ENCODE measurements at regions not wholly inside any gene's neighbourhood (a gene's known extent, or its start where the extent isn't known, plus 50 kb on each side); places are given as distances from the start of the nearest gene placed in this dataset.

DNA sequence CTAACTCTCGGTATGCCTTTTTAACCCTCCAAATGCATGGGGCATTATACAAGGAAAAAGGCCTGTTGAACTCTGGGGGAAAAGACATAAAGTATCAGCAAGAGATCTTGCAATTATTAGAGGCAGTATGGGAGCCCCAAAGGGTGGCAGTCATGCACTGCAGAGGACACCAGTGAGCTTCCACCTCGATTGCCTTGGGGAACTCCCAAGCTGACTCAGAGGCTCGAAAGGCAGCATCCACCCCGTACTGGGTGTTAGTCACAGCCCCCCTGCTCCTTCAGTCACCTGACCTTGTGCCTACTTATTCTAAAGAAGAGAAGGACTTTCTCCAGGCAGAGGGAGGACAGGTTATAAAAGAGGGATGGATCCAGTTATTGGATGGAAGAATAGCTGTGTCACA, 781.4 kb upstream of the TMEM132C start:
- CTCF ChIA-PET (ENCODE audit: partially characterized antibody): interaction anchor here (0.6 to 1.7 kb wide), 6 partner anchors 9 to 192 kb away, joined by 3 to 8 read pairs (median 3); no protein-coding TSS in a partner anchor
- peak in 1 of 2 experiments; percentile 10 for DNase-seq (ENCODE audit: low read depth in 1 of 2, low spot score in 2 of 2)

More for the DNA sequence above, 781.4 kb upstream of the TMEM132C start:
- no peak overlapping the region for H3K56ac ChIP-seq (replicated peaks; ENCODE audit: insufficient read length, low read depth, low read length)
- POLR2A ChIA-PET (ENCODE audit: partially characterized antibody): no interaction called here
- H3K27me3 ChIP-seq (replicated peaks in 1 of 4; ENCODE audit: control insufficient read depth in 3 of 4, extremely low read depth in 1 of 4, insufficient read depth in 3 of 4, low read length in 3 of 4): no peaks in the 10 kb centered on the region
- no peak overlapping the region for H3K9ac ChIP-seq (replicated peaks in 1 of 4; ENCODE audit: extremely low read depth in 1 of 4, low read depth in 3 of 4, low read length in 3 of 4)
- no peak overlapping the region for H3K18ac ChIP-seq (ENCODE audit: extremely low read depth, low read length)
- no peak overlapping the region for H3K23ac ChIP-seq (ENCODE audit: insufficient read length)
- no peak overlapping the region for H3K27ac ChIP-seq (ENCODE audit: low read depth, low read length)
- no peaks in the 10 kb centered on the region; a peak in 1 of 8 replicates for H3K36me3 ChIP-seq (ENCODE audit: control insufficient read depth in 2 of 4, insufficient read depth in 4 of 4, low read length in 3 of 4)
- TF ChIP-seq EGR1 (IDR thresholded peaks at IDR 0.05; ENCODE audit: borderline replicate concordance, low read depth, low read length) (no peak), RFX5 (IDR thresholded peaks at IDR 0.05; ENCODE audit: borderline replicate concordance, low read depth, low read length) (no peak), RAD21 (IDR thresholded peaks at IDR 0.05 in 1 of 2, conservative IDR thresholded peaks at IDR 0.05 in 1 of 2; ENCODE audit: low read depth in 2 of 2, low read length in 2 of 2) (peak; percentile 33 to 38; a peak in 3 of 4 replicates), SRF (IDR thresholded peaks at IDR 0.05; ENCODE audit: low read depth, low read length) (no peak), BCL11A (IDR thresholded peaks at IDR 0.05; ENCODE audit: low read depth in 2 of 2, low read length in 2 of 2) (no peak)
- no peaks in the 10 kb centered on the region for H4K20me1 ChIP-seq (replicated peaks in 1 of 2; ENCODE audit: control insufficient read depth in 1 of 2, insufficient read depth in 2 of 2, low read length in 2 of 2)
- H3K14ac ChIP-seq (ENCODE audit: insufficient read length): no peak overlapping the region
- H3K4me1 ChIP-seq (replicated peaks in 1 of 4; ENCODE audit: control insufficient read depth in 3 of 4, insufficient read depth in 4 of 4, low read length in 3 of 4): no peaks in the 10 kb centered on the region
- H4K91ac ChIP-seq (replicated peaks; ENCODE audit: insufficient read length, low read length): no peak overlapping the region
- no peak overlapping the region for H2BK120ac ChIP-seq (replicated peaks; ENCODE audit: low read depth, low read length)
- H4K5ac ChIP-seq (ENCODE audit: insufficient read length, low read depth, low read length): no peak overlapping the region
- H3K23me2 ChIP-seq (ENCODE audit: low read depth, low read length): no peaks in the 10 kb centered on the region
- no peak overlapping the region for H4K8ac ChIP-seq (ENCODE audit: extremely low read depth, insufficient read depth, low read length)
- H3K4me3 ChIP-seq (ENCODE audit: extremely low read depth in 1 of 4, insufficient read depth in 2 of 4, low read depth in 3 of 4, low read length in 4 of 4): no peak overlapping the region
- peaks cover 0 to 2% of the 10 kb centered on the region in 2 experiments; a peak in 1 of 4 replicates for H3K9me3 ChIP-seq (ENCODE audit: insufficient read depth in 2 of 2, low read depth in 1 of 2, low read length in 1 of 2)
- H3K79me1 ChIP-seq (ENCODE audit: low read depth, low read length): no peaks in the 10 kb centered on the region
- H3K4ac ChIP-seq (replicated peaks; ENCODE audit: insufficient read length, low read depth, low read length): no peak overlapping the region
- no peak overlapping the region for H3K4me2 ChIP-seq (ENCODE audit: insufficient read depth in 1 of 2, low read depth in 2 of 2, low read length in 2 of 2)
- WGBS, 2 experiments (ENCODE audit: extremely low coverage in 1 of 2, insufficient coverage in 1 of 2, insufficient read length in 1 of 2, insufficient replicate concordance in 2 of 2, low coverage in 1 of 2, low lambda C conversion rate in 2 of 2, missing lambda C conversion rate in 1 of 2): 81% methylated on average over 4 of the region's 4 CpGs; no CpG with 5 or more reads in 1 of the 2 experiments
- no peak overlapping the region for H2AFZ ChIP-seq (ENCODE audit: low read length)
- H2BK20ac ChIP-seq (ENCODE audit: low read length): no peak overlapping the region
- H2BK15ac ChIP-seq (ENCODE audit: low read length): no peak overlapping the region
- H2AK5ac ChIP-seq (ENCODE audit: low read depth, low read length): no peak overlapping the region
- no peak overlapping the region for H2BK5ac ChIP-seq (ENCODE audit: low read depth, low read length)
- no peak for FAIRE-seq
- H2BK12ac ChIP-seq (ENCODE audit: low read depth, low read length): no peak overlapping the region
- no peaks in the 10 kb centered on the region for H3K79me2 ChIP-seq (ENCODE audit: control insufficient read depth in 1 of 2, insufficient read depth in 2 of 2, low read length in 2 of 2)
